Esophagus (tissue), 2 donors: ENCODE measurements at regions not wholly inside any gene's neighbourhood (a gene's known extent, or its start where the extent isn't known, plus 50 kb on each side); places are given as distances from the start of the nearest gene placed in this dataset.
"Not testable (repeated sequence)": the region's sequence is repeated elsewhere in the genome, so short reads cannot be mapped to it uniquely, and the experiment has no call there.

Source experiments
- H3K27ac ChIP-seq, 2 donors: one replicate each; pipeline ENCODE4 v1.5.1; 2013; ENCODE audit warnings: low read depth in 2 of 2, mild to moderate bottlenecking in 2 of 2, inconsistent platforms in 1 of 2, low read length in 1 of 2, moderate library complexity in 1 of 2
- H3K27me3 ChIP-seq, 2 donors: one replicate each; pipeline ENCODE4 v1.6.1; 2013; ENCODE audit warnings: low read length in 2 of 2, control low read depth in 1 of 2, mild to moderate bottlenecking in 1 of 2; ENCODE audit not compliant: insufficient read depth in 2 of 2, control insufficient read depth in 1 of 2
- H3K36me3 ChIP-seq, 2 donors: one replicate each; pipeline ENCODE4 v1.6.1; 2013; ENCODE audit warnings: low read length in 1 of 2; ENCODE audit not compliant: control insufficient read depth in 2 of 2, insufficient read depth in 2 of 2
- H3K4me1 ChIP-seq, 2 donors: one replicate each; pipeline ENCODE4 v1.6.1; 2013; ENCODE audit warnings: low read length in 1 of 2; ENCODE audit not compliant: control insufficient read depth in 2 of 2, insufficient read depth in 2 of 2
- H3K4me3 ChIP-seq, 2 donors: one replicate each; pipeline ENCODE4 v1.5.1; 2013; ENCODE audit warnings: low read length in 2 of 2, mild to moderate bottlenecking in 2 of 2, low read depth in 1 of 2, moderate library complexity in 1 of 2
- H3K9me3 ChIP-seq, 2 donors: one replicate each; pipeline ENCODE4 v1.6.1; 2013; ENCODE audit warnings: mild to moderate bottlenecking in 2 of 2, low read depth in 1 of 2, low read length in 1 of 2, moderate library complexity in 1 of 2; ENCODE audit not compliant: control insufficient read depth in 2 of 2, insufficient read depth in 1 of 2
- WGBS, 2 donors: extraction: QIAGEN DNeasy Blood & Tissue Kit; methylation state at CpG; one replicate each; pipeline ENCODE4 v1.1.7; 2013; 5-methylcytosine and 5-hydroxymethylcytosine counted together
- donor health status: healthy with polysubstance abuse.
- donor health status: Bipolar disorder and iron deficiency.

DNA sequence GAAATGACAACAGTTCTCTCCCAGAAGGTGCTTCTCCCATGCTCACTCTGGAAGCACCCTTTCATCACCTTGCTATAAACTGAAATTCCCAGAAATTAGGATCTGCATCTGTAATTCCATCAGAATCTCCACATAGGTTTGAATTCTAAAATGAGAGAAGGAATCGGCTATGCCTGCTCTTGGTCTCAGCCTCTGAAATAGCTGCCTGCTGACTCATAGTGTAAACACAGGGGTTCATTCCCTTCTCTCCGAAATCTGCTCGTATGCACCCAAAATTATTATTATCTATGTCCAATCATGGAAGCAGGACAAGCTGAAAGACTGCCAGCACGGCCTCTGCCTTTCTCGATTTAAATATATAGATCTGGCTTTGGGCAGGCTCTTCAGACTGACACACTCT is 74.6 kb upstream of the TAB2 start:
- H3K4me1 ChIP-seq, result no peaks in the 10 kb centered on the region
- WGBS, 2 donors, result 72 to 78% methylated on average over 5 of the region's 5 CpGs
- no peak overlapping the region for H3K27ac ChIP-seq
- no peaks in the 10 kb centered on the region for H3K27me3 ChIP-seq
- H3K4me3 ChIP-seq, result no peak overlapping the region
- no peaks in the 10 kb centered on the region for H3K36me3 ChIP-seq
- peaks cover 0 to 3% of the 10 kb centered on the region in 2 donors for H3K9me3 ChIP-seq

DNA sequence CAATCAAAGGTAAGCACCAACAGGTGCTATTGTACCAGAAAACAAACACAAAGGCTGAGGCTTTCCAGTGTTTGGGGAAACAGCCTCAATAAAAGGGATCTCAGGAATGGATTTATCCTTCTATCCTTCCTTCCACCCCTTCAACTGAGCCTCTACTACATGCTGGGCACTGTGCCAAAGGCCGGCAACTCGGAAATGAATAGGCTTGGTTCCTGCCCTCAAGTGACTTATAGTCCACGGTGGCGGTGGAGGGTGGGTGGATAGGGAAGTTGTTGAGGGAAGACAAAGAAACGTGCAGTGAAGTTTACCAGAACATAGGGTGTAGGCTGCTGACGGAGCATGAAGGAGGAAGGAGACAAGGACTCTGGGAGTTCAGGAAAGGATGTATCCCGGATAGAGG is 73.4 kb upstream of the TAB2 start:
- Histone ChIP-seq H3K9me3 (peaks cover 0 to 3% of the 10 kb centered on the region in 2 donors), H3K27ac (no peak overlapping the region), H3K36me3 (no peaks in the 10 kb centered on the region), H3K4me1 (no peaks in the 10 kb centered on the region), H3K4me3 (no peak overlapping the region), H3K27me3 (no peaks in the 10 kb centered on the region)
- WGBS, 2 donors, result 75 to 79% methylated on average over 7 of the region's 7 CpGs

- Histone ChIP-seq H3K4me3 (no peak overlapping the region), H3K27ac (no peak overlapping the region), H3K4me1 (no peaks in the 10 kb centered on the region), H3K9me3 (no peaks in the 10 kb centered on the region), H3K27me3 (no peaks in the 10 kb centered on the region), H3K36me3 (no peaks in the 10 kb centered on the region)
- WGBS, 2 donors, result 82 to 84% methylated on average over 13 of the region's 13 CpGs
These were observed 70.7 kb upstream of the TAB2 start for GRCh38 chr6:149246691-149247384.

- no peaks in the 10 kb centered on the region for H3K27me3 ChIP-seq
- H3K4me1 ChIP-seq, result no peaks in the 10 kb centered on the region
- no peak overlapping the region for H3K27ac ChIP-seq
- no peak overlapping the region for H3K4me3 ChIP-seq
- H3K36me3 ChIP-seq, result no peaks in the 10 kb centered on the region
- 94 to 95% methylated on average over 6 of the region's 6 CpGs for WGBS, 2 donors
- H3K9me3 ChIP-seq, result no peaks in the 10 kb centered on the region
These were observed 70.1 kb upstream of the TAB2 start for GRCh38 chr6:149247385-149247763.

DNA sequence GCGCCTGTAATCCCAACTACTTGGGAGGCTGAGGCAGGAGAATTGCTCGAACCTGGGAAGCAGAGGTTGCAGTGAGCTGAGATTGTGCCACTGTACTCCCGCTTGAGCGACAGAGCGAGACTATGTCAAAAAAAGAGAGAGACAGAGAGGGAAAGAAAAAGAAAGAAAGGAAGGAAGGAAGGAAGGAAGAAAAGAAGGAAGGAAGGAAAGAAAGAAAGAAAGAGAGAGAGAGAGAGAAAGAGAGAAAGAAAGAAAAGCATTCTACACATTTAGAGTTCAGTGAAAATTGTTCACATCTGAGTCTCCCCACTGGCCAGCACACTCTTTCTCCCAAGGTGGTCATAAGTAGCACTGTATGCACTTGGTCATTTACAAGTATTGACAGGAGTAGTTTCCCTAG is 69.2 kb upstream of the TAB2 start:
- H3K4me1 ChIP-seq, H3K27ac ChIP-seq, H3K36me3 ChIP-seq, H3K9me3 ChIP-seq, H3K4me3 ChIP-seq, H3K27me3 ChIP-seq: not testable (repeated sequence)
- 97 to 100% methylated on average over 5 of the region's 5 CpGs for WGBS, 2 donors

- 61 to 65% methylated on average over 4 of the region's 4 CpGs for WGBS, 2 donors
These were observed 68.7 kb upstream of the TAB2 start for GRCh38 chr6:149248693-149249369.

GRCh38 chr6:149249370-149250357 is 67.8 kb upstream of the TAB2 start:
- H3K4me1 ChIP-seq, result no peaks in the 10 kb centered on the region
- no peaks in the 10 kb centered on the region for H3K9me3 ChIP-seq
- WGBS, 2 donors, result 92 to 93% methylated on average over 6 of the region's 6 CpGs
- H3K27me3 ChIP-seq, result no peaks in the 10 kb centered on the region
- no peaks in the 10 kb centered on the region for H3K36me3 ChIP-seq
- no peak overlapping the region for H3K27ac ChIP-seq
- no peak overlapping the region for H3K4me3 ChIP-seq

More at GRCh38 chr6:149248693-149249369, 68.7 kb upstream of the TAB2 start:
- Histone ChIP-seq H3K36me3 (no peaks in the 10 kb centered on the region), H3K4me1 (no peaks in the 10 kb centered on the region), H3K4me3 (no peak overlapping the region), H3K27me3 (no peaks in the 10 kb centered on the region), H3K9me3 (no peaks in the 10 kb centered on the region), H3K27ac (no peak overlapping the region)

DNA sequence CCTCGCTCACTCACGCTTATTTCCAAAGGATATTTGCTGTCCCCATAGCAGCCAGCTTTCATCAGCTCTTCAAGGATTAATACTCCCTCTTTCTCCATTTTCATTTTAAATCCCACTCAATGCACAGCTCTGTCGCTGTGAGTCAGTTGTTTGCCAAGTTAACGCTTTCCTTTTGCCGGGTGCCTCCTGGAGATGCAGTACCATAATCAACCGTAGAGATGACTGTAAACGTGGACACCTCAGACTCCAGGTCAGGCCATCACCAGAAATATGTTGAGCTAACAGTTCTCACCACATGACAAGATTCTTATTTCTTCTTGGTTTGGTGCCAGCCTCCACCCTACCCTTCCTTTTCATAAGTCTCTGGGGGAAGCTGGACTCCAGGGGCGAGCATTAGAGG is 66.6 kb upstream of the TAB2 start:
- H3K9me3 ChIP-seq, result no peaks in the 10 kb centered on the region
- no peaks in the 10 kb centered on the region for H3K27me3 ChIP-seq
- no peak overlapping the region for H3K4me3 ChIP-seq
- WGBS, 2 donors, result 51 to 74% methylated on average over 8 of the region's 8 CpGs
- H3K4me1 ChIP-seq, result no peaks in the 10 kb centered on the region
- no peaks in the 10 kb centered on the region for H3K36me3 ChIP-seq
- no peak overlapping the region for H3K27ac ChIP-seq

- WGBS, 2 donors, result 71 to 76% methylated on average over 3 of the region's 3 CpGs
- H3K27me3 ChIP-seq, result no peaks in the 10 kb centered on the region
- H3K4me1 ChIP-seq, result no peaks in the 10 kb centered on the region
- H3K36me3 ChIP-seq, result no peaks in the 10 kb centered on the region
- H3K4me3 ChIP-seq, result no peak overlapping the region
- no peaks in the 10 kb centered on the region for H3K9me3 ChIP-seq
- H3K27ac ChIP-seq, result no peak overlapping the region
These were observed 64.9 kb upstream of the TAB2 start for GRCh38 chr6:149252622-149253021.
